ENCODE measurements at regions not wholly inside any gene's neighbourhood (a gene's known extent, or its start where the extent isn't known, plus 50 kb on each side); places are given as distances from the start of the nearest gene placed in this dataset.

- TF ChIP-seq CTCF (IDR thresholded peaks at IDR 0.05) (no peak), POLR2A (IDR thresholded peaks at IDR 0.05) (no peak)
These were observed 111.9 kb downstream of the C1D start for GRCh38 chr2:67950919-67951318.

Measured in adrenal gland (tissue), 5 donors.